Activated CD8-positive, alpha-beta T cell treated with anti-CD3 and anti-CD28 coated beads, Interleukin-2, amount 10 ng/mL, durations not matched to agents 7 days and 5 days (primary cell): ENCODE measurements at regions not wholly inside any gene's neighbourhood (a gene's known extent, or its start where the extent isn't known, plus 50 kb on each side); places are given as distances from the start of the nearest gene placed in this dataset.
"Not testable (repeated sequence)": the region's sequence is repeated elsewhere in the genome, so short reads cannot be mapped to it uniquely, and the experiment has no call there.

Experiments used
- ATAC-seq: fragments of 150-1000 bp; cut with Tn5 transposase; one replicate; pipeline ENCODE4 v1.10.0; 2021; ENCODE audit warnings: moderate library complexity
- CTCF ChIA-PET: fragments of 350-600 bp; sonication (Branson Sonifier 250); formaldehyde crosslinking; loops from one replicate; lab custom pipeline; 2021; ENCODE audit warnings: antibody characterized with exemption; lab: Charles Lee
- POLR2A ChIA-PET: fragments of 350-600 bp; sonication (Branson Sonifier 250); formaldehyde crosslinking; loops from one replicate; lab custom pipeline; 2021; ENCODE audit warnings: antibody characterized with exemption; lab: Charles Lee
- DNase-seq: peaks from one replicate; pipeline ENCODE4 v3.0.0-alpha.2; 2020
- H3K27ac Mint-ChIP-seq: one replicate; pipeline ENCODE4 v1.8.0; 2021; ENCODE audit warnings: mild to moderate bottlenecking, mixed read lengths
- H3K27me3 Mint-ChIP-seq: one replicate; pipeline ENCODE4 v1.8.0; 2021; ENCODE audit warnings: low read depth, mixed read lengths
- H3K36me3 Mint-ChIP-seq: one replicate; pipeline ENCODE4 v1.8.0; 2021; ENCODE audit warnings: low read depth, mixed read lengths
- H3K4me1 Mint-ChIP-seq: one replicate; pipeline ENCODE4 v1.8.0; 2021; ENCODE audit warnings: low read depth, mixed read lengths
- H3K4me3 Mint-ChIP-seq: one replicate; pipeline ENCODE4 v1.8.0; 2021; ENCODE audit warnings: mild to moderate bottlenecking, mixed read lengths
- H3K9me3 Mint-ChIP-seq: one replicate; pipeline ENCODE4 v1.8.0; 2022; ENCODE audit warnings: mixed read lengths; ENCODE audit not compliant: insufficient read depth

GRCh38 chr9:126173929-126174328, 152.7 kb upstream of the MVB12B start:
- Mint-ChIP-seq H3K27ac (no peak overlapping the region), H3K4me3 (no peak overlapping the region), H3K4me1 (no peaks in the 10 kb centered on the region), H3K36me3 (no peaks in the 10 kb centered on the region), H3K27me3 (peaks cover 16% of the 10 kb centered on the region), H3K9me3 (no peaks in the 10 kb centered on the region)
- ChIA-PET POLR2A (no interaction called here), CTCF (no interaction called here)
- ATAC-seq (no peak), DNase-seq (no peak)

DNA sequence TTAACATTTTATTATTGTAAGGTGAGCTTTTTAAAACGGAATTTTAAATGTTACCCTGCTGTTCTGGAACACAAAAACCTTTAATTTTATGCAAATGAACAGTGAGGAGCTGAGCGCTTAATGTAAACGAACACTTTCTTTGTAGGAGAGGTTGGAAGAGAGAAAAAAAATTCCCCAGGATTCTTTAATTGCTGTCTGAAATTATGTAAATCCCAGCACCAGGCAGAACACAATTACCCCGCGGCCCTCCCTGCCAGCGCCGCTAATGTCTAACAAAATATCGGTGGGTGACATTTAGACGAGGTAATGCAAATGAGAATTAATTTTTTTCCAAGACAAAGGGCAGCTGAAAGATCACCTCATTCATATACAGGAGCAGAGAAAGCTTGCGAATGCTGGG, 143.4 kb upstream of the MVB12B start:
- POLR2A ChIA-PET = no interaction called here
- DNase-seq (no peak), ATAC-seq (no peak)
- no peaks in the 10 kb centered on the region for H3K4me1 Mint-ChIP-seq
- peaks cover 43% of the 10 kb centered on the region for H3K27me3 Mint-ChIP-seq
- H3K27ac Mint-ChIP-seq = no peak overlapping the region
- H3K36me3 Mint-ChIP-seq = no peaks in the 10 kb centered on the region
- peaks cover 8% of the 10 kb centered on the region for H3K9me3 Mint-ChIP-seq
- CTCF ChIA-PET = no interaction called here
- H3K4me3 Mint-ChIP-seq = no peak overlapping the region

DNA sequence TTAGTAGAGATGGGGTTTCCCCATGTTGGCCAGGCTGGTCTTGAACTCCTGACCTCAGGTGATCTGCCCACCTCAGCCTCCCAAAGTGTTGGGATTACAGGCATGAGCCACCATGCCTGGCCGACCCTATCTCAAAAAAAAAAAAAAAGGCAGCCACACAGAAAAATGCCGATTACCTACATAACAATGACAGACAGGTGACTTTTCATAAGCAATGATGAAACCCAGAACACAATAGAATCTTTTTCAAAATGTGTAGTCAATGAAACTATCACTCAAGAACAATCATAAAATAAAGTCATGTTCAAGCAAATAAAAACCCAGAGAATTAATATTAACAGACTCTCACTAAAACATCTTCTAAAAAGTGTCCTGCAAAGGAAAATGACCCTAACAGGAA, 135.6 kb upstream of the MVB12B start:
- H3K4me3 Mint-ChIP-seq, H3K27ac Mint-ChIP-seq, ATAC-seq, DNase-seq, POLR2A ChIA-PET, H3K36me3 Mint-ChIP-seq, CTCF ChIA-PET, H3K4me1 Mint-ChIP-seq, H3K9me3 Mint-ChIP-seq: not testable (repeated sequence)
- peaks cover 26% of the 10 kb centered on the region for H3K27me3 Mint-ChIP-seq

GRCh38 chr9:126198854-126199253, 127.8 kb upstream of the MVB12B start:
- ATAC-seq = no peak
- no peaks in the 10 kb centered on the region for H3K4me1 Mint-ChIP-seq
- POLR2A ChIA-PET = no interaction called here

DNA sequence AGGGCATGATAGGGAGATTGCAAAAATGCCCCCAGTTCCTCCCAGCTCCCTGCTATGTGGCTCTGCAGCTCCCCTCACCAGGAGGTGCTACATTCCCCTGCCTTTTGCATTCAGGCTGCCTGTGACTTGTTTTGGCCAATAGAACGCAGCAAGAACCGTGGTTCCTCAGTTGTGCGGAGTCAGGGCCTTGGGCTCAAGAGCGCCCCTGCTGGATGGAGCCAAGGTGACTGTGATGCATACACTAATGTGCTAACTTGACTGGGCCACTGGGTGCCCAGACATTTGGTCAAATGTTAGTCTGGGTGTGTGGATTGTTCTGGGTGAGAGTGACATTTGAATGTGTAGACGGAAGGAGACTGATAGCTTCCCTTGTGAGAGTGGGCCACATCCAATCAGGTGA, 123.3 kb upstream of the MVB12B start:
- ATAC-seq (no peak), DNase-seq (no peak)
- no peaks in the 10 kb centered on the region for H3K9me3 Mint-ChIP-seq
- H3K4me1 Mint-ChIP-seq = no peaks in the 10 kb centered on the region
- H3K4me3 Mint-ChIP-seq = no peak overlapping the region
- H3K27ac Mint-ChIP-seq = no peak overlapping the region
- no peaks in the 10 kb centered on the region for H3K36me3 Mint-ChIP-seq
- POLR2A ChIA-PET = no interaction called here
- peaks cover 20% of the 10 kb centered on the region for H3K27me3 Mint-ChIP-seq
- CTCF ChIA-PET = no interaction called here

More at GRCh38 chr9:126198854-126199253, 127.8 kb upstream of the MVB12B start:
- Mint-ChIP-seq H3K4me3 (no peak overlapping the region), H3K36me3 (no peaks in the 10 kb centered on the region), H3K27ac (no peak overlapping the region), H3K9me3 (no peaks in the 10 kb centered on the region), H3K27me3 (peaks cover 32% of the 10 kb centered on the region)
- DNase-seq = no peak
- CTCF ChIA-PET = no interaction called here

DNA sequence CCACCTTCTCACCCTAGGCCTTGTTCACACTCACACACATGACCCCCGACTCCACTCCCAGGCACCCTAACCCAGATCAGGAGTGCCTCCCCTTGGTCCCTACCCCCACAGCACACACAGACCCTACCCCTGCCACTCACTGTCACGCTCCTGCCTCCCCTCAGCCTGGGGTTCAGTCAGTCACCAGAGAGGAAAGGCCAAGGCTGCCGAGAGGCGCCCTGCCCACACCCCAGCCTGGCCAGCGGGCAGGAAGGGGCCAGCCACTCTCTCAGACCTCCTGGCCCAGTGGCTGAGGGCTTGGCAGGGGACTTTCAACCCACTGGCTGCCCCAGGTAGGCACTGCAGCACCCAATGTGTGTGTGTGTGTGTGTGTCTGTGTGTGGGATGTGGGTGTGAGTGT, 122.4 kb upstream of the MVB12B start:
- no peak for DNase-seq
- H3K27me3 Mint-ChIP-seq = peaks cover 19% of the 10 kb centered on the region
- H3K27ac Mint-ChIP-seq = no peak overlapping the region
- CTCF ChIA-PET = no interaction called here
- POLR2A ChIA-PET = no interaction called here
- ATAC-seq = no peak
- H3K4me3 Mint-ChIP-seq = no peak overlapping the region
- no peaks in the 10 kb centered on the region for H3K36me3 Mint-ChIP-seq
- no peaks in the 10 kb centered on the region for H3K4me1 Mint-ChIP-seq
- no peaks in the 10 kb centered on the region for H3K9me3 Mint-ChIP-seq

GRCh38 chr9:126204708-126205225, 121.9 kb upstream of the MVB12B start:
- H3K27me3 Mint-ChIP-seq = peaks cover 20% of the 10 kb centered on the region
- ATAC-seq = no peak
- POLR2A ChIA-PET = no interaction called here

DNA sequence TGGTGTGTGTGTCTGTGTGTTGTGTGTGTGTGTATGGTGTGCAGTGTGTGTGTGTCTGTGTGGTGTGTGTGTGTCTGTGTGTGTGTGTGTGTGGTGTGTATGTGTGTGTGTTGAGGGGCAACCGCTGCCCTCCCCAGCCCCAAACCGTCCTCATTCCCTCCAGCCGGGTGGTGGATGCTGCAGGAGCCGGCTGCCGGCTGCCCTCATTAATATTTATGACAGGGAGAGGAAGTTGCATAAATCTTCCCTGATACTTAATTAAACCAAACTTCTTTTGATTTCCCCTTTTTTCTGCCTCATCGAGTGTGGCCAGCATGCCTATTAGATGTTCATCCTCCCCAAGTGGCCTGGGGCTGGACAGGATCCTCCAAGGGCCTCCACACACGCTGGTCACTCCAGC, 121.4 kb upstream of the MVB12B start:
- H3K9me3 Mint-ChIP-seq = no peaks in the 10 kb centered on the region
- ChIA-PET POLR2A (no interaction called here), CTCF (no interaction called here)
- no peak for DNase-seq
- no peak overlapping the region for H3K27ac Mint-ChIP-seq
- H3K36me3 Mint-ChIP-seq = no peaks in the 10 kb centered on the region
- peaks cover 18% of the 10 kb centered on the region for H3K27me3 Mint-ChIP-seq
- H3K4me3 Mint-ChIP-seq = no peak overlapping the region
- no peak for ATAC-seq
- H3K4me1 Mint-ChIP-seq = no peaks in the 10 kb centered on the region

More at GRCh38 chr9:126204708-126205225, 121.9 kb upstream of the MVB12B start:
- H3K9me3 Mint-ChIP-seq = no peaks in the 10 kb centered on the region
- H3K36me3 Mint-ChIP-seq = no peaks in the 10 kb centered on the region
- CTCF ChIA-PET = no interaction called here
- H3K4me1 Mint-ChIP-seq = no peaks in the 10 kb centered on the region
- no peak overlapping the region for H3K27ac Mint-ChIP-seq
- DNase-seq = no peak
- H3K4me3 Mint-ChIP-seq = no peak overlapping the region

DNA sequence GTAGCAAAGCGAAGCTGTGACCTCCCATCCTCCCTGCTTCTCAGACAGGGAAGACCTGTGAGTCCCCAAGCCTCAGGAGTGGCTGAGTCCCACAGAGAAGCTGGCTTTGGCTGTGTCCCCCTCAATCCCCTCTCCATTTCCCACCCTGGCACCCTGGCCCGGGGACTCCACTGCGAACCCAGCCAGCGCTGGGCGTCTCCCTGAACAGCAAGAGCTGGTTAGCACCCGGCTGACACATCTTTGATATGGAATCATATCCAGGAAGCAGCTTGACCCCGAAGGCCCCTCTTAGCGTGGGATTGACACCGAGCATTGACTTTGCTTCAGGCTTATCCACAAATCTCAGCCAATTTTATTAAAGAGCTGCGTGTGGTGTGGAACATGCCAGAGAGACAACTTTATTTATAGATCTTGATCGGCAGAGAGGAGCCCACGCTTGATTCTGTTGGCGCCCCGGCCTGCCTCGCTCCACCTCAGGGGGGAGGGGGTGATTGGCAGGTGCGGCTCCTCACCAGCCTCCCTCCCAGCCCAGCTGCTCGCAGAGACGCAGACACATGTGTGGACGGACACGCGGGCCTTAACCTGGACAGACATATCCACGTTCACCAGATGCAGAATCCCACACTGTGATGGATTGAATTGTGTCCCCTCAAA, 120.7 kb upstream of the MVB12B start:
- Mint-ChIP-seq H3K36me3 (no peaks in the 10 kb centered on the region), H3K4me3 (no peak overlapping the region), H3K4me1 (no peaks in the 10 kb centered on the region), H3K27me3 (peaks cover 13% of the 10 kb centered on the region), H3K27ac (no peak overlapping the region), H3K9me3 (no peaks in the 10 kb centered on the region)
- ChIA-PET POLR2A (interaction anchor here (0.6 kb wide), 1 partner anchor 991 kb away, joined by 3 read pairs; no protein-coding TSS in a partner anchor), CTCF (no interaction called here)
- DNase-seq (no peak), ATAC-seq (no peak)

DNA sequence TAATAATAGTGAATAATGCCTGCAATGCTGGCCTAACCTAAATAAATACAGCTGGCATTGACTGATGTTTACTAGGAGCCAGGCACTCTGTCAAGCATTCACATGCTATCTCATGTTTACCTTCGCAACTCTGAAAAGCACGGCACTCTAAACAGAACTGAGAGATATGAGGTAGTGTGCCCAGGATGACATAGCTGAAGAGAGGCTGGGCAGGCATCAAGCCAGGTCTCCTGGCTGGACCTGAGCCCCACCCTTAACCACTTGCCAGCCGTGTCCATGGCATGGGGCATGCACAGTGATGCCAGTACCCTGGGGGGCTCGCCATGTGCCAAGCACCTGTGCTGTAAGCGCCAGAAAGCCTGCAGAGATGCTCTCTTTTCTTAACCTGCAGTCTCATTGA, 119.4 kb upstream of the MVB12B start:
- POLR2A ChIA-PET = no interaction called here

GRCh38 chr9:126208216-126208758, 118.3 kb upstream of the MVB12B start:
- H3K4me3 Mint-ChIP-seq = no peak overlapping the region
- no peaks in the 10 kb centered on the region for H3K36me3 Mint-ChIP-seq
- POLR2A ChIA-PET = no interaction called here
- ATAC-seq (no peak), DNase-seq (no peak)
- H3K9me3 Mint-ChIP-seq = no peaks in the 10 kb centered on the region
- no peaks in the 10 kb centered on the region for H3K4me1 Mint-ChIP-seq
- CTCF ChIA-PET = no interaction called here
- H3K27me3 Mint-ChIP-seq = peaks cover 10% of the 10 kb centered on the region
- H3K27ac Mint-ChIP-seq = no peak overlapping the region

More for the DNA sequence above, 119.4 kb upstream of the MVB12B start:
- Mint-ChIP-seq H3K4me3 (no peak overlapping the region), H3K4me1 (no peaks in the 10 kb centered on the region), H3K9me3 (no peaks in the 10 kb centered on the region), H3K36me3 (no peaks in the 10 kb centered on the region), H3K27ac (no peak overlapping the region), H3K27me3 (peaks cover 9% of the 10 kb centered on the region)
- CTCF ChIA-PET = no interaction called here
- no peak for ATAC-seq
- no peak for DNase-seq

DNA sequence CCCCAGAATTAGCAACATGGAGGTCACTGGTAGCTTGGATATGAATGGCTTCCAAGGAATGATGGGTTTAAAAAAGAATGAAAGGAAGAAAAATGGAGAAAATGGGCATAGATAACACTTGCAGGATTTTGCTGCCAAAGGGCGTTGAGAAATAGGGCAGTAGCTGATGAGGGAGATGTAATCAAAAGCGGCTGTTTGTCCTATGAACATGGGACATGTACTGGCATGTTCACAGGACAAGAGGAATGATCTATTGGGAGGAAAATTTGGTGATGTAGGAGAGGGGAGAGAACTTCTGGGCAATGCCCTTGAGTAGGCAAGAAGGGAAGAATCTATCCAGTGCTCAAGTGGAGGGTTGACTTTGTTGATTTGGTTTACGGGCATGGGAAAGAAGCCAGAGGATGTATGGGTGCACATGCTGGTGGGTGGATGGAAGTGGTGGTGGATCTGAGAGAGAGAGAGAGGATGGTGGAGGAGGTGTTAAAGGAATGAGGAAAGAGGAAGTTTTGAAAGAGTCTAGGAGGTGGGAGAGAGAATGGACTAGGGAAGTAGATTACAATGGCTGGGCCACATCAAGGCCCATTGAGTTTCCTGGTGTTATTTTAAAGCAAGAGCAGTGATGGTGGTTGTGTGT, 115.1 kb upstream of the MVB12B start:
- ChIA-PET POLR2A (no interaction called here), CTCF (no interaction called here)
- Mint-ChIP-seq H3K4me1 (no peaks in the 10 kb centered on the region), H3K9me3 (no peaks in the 10 kb centered on the region), H3K27ac (no peak overlapping the region), H3K27me3 (peaks cover 25% of the 10 kb centered on the region), H3K4me3 (no peak overlapping the region), H3K36me3 (no peaks in the 10 kb centered on the region)
- no peak for DNase-seq
- no peak for ATAC-seq
